Lower leg skin (tissue), 4 donors: ENCODE measurements at regions not wholly inside any gene's neighbourhood (a gene's known extent, or its start where the extent isn't known, plus 50 kb on each side); places are given as distances from the start of the nearest gene placed in this dataset.

ENCODE experiments used
- DNase-seq, 2 donors: peaks; one replicate each; pipeline ENCODE4 v3.0.0-alpha.2; 2019; ENCODE audit warnings: low spot score in 2 of 2
- H3K4me3 ChIP-seq: fragments of 200-600 bp; sonication (generic); 2 replicates; pipeline ENCODE4 v1.5.1; 2017; ENCODE audit warnings: mild to moderate bottlenecking, low read depth; ENCODE audit not compliant: poor library complexity, severe bottlenecking
- POLR2A ChIP-seq, 2 donors: fragments of 450-650 bp; IDR thresholded peaks; one replicate each; pipeline ENCODE4 v1.6.1; 2016 to 2017; ENCODE audit warnings: antibody characterized with exemption in 2 of 2, mild to moderate bottlenecking in 1 of 2, moderate library complexity in 1 of 2
- WGBS, 2 donors: methylation state at CpG; one replicate each; pipeline ENCODE4 v1.1.5; 2018; 5-methylcytosine and 5-hydroxymethylcytosine counted together
- intact Hi-C: fragments of 100-400 bp; cut with DNase I; formaldehyde crosslinking; loops from one replicate; pipeline ENCODE4 v1.15.0; 2023; ENCODE audit warnings: low total_unique reads
- TF ChIP-seq, protein P1 (sequence below), 3 donors: fragments of 450-650 bp; IDR thresholded peaks; one replicate each; pipeline ENCODE4 v1.5.1; 2016; ENCODE audit warnings: antibody characterized with exemption in 3 of 3, mild to moderate bottlenecking in 3 of 3, moderate library complexity in 2 of 3

DNA sequence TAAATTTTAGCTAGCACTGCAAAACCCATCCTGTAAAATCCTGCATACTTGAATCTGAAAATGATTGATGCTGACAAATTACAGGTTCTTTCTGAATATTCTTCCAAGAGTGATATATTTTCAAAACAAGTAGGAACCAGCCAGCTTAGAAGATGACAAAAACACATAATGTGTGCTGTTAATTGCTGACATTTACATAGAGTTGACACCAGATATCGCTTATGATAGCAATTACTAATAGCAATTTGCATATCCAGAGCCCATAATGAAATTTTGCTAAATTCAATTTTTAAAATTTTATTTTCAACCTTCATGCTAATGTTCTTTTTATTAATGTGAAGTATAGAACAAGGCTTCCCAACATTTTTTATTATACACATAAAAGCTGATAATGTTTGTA, 284.5 kb downstream of the SEC23A start:
- no peak overlapping the region for H3K4me3 ChIP-seq
- 53 to 58% methylated on average over 1 of the region's 1 CpG for WGBS, 2 donors
- intact Hi-C loops: no loop called here
- TF ChIP-seq, protein P1, sequence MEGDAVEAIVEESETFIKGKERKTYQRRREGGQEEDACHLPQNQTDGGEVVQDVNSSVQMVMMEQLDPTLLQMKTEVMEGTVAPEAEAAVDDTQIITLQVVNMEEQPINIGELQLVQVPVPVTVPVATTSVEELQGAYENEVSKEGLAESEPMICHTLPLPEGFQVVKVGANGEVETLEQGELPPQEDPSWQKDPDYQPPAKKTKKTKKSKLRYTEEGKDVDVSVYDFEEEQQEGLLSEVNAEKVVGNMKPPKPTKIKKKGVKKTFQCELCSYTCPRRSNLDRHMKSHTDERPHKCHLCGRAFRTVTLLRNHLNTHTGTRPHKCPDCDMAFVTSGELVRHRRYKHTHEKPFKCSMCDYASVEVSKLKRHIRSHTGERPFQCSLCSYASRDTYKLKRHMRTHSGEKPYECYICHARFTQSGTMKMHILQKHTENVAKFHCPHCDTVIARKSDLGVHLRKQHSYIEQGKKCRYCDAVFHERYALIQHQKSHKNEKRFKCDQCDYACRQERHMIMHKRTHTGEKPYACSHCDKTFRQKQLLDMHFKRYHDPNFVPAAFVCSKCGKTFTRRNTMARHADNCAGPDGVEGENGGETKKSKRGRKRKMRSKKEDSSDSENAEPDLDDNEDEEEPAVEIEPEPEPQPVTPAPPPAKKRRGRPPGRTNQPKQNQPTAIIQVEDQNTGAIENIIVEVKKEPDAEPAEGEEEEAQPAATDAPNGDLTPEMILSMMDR (IDR thresholded peaks at IDR 0.05): no peak
- TF ChIP-seq POLR2A (IDR thresholded peaks at IDR 0.05): no peak
- no peak for DNase-seq

DNA sequence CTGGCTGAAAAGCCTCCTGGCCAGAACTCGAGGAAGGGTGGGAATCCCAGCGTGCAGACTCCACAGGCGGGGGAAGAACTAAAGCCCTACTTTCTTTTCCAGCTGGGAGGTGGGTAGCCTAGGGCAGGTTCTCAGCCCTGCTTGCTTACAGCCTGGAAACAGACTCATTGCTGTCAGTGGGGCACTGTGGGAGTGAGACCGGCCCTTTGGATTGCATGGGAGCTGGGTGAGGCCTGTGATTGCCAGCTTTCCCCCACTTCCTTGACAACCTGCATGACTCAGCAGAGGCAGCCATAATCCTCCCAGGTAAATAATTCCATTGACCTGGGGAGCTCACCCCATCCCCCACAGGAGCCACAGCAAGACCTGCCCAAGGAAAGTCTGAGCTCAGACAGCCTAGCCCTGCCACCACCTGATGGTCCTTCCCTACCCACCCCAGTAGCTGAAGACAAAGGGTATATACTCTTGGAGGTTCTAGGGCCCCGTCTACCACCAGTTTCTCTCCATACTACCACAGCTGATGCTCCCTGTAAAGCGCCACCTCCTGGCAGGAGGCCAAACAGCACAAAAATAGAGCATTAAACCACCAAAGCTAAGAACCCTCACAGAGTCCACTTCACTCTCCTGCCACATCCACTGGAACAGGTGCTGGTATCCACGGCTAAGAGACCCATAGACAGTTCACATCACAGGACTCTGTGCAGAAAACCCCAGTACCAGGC, 294.1 kb downstream of the SEC23A start:
- WGBS, 2 donors: 75 to 78% methylated on average over 7 of the region's 7 CpGs
- no peak overlapping the region for H3K4me3 ChIP-seq
- DNase-seq: no peak
- intact Hi-C loops: no loop called here
- TF ChIP-seq, protein P1 (IDR thresholded peaks at IDR 0.05): no peak
- no peak for TF ChIP-seq POLR2A (IDR thresholded peaks at IDR 0.05)

DNA sequence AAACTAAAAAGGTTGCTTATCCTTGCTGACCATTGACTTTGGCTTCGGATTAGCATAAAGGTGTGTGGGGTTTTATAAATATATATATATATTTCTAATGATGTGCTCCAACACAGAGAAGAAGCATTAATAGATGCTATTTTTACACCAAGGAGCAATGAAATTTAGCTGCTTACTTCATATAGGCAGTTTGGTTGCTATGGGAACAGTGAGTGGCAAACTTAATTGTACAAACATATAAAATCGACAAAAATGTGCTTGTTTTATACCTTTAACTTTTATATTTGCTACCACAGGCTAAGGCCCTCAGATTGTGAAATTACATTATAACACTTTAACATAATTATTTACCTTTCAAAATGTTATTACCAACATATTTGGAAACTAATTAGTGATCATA, 303.4 kb downstream of the SEC23A start:
- 69 to 74% methylated on average over 2 of the region's 2 CpGs for WGBS, 2 donors
- no peak for TF ChIP-seq POLR2A (IDR thresholded peaks at IDR 0.05)
- TF ChIP-seq, protein P1 (IDR thresholded peaks at IDR 0.05): no peak
- no peak overlapping the region for H3K4me3 ChIP-seq
- DNase-seq: no peak
- intact Hi-C loops: no loop called here

DNA sequence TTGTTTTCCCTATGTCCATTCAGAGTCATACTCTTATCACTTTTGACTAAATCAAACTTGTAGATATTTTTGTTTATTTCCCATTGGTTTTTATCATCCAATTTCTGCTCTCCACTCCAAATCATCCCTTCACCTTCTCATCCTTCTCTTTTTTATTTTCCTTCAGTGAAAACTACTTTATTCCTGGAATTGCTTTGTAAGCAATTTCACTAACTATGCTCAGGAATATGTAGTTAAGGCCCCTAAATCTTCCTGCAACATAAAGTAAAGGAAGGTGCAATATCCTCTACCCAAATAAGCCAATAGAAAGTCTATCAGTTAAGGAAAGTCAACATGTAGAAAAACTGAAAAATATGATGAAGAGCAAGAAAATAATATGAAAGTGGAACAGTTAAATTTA, 308.4 kb downstream of the SEC23A start:
- intact Hi-C loops: no loop called here

DNA sequence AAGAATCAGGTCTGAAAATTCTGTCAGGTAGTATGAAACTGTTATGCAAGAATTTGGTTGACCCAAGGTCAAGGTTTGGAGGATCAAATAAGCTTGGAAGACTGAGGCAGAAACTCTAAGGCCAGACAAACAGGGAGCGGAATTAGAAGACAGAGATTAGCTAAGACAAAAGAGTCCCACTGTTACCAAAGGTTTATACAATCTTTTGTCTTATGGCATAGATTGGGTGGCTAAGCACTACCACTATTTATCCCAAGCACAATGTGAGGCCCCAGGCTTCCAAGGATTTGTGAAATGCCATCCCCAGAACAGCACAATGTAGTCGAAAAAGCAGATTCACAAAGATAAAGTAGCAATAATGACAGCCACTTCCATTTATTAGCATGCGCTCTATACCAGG, 311.2 kb downstream of the SEC23A start:
- WGBS, 2 donors: 87 to 89% methylated on average over 3 of the region's 3 CpGs
- intact Hi-C loops: no loop called here
- no peak overlapping the region for H3K4me3 ChIP-seq
- no peak for DNase-seq
- no peak for TF ChIP-seq POLR2A (IDR thresholded peaks at IDR 0.05)
- TF ChIP-seq, protein P1 (IDR thresholded peaks at IDR 0.05): no peak

More for the DNA sequence above, 308.4 kb downstream of the SEC23A start:
- TF ChIP-seq, protein P1 (IDR thresholded peaks at IDR 0.05): no peak
- no peak for TF ChIP-seq POLR2A (IDR thresholded peaks at IDR 0.05)
- H3K4me3 ChIP-seq: no peak overlapping the region
- no peak for DNase-seq

DNA sequence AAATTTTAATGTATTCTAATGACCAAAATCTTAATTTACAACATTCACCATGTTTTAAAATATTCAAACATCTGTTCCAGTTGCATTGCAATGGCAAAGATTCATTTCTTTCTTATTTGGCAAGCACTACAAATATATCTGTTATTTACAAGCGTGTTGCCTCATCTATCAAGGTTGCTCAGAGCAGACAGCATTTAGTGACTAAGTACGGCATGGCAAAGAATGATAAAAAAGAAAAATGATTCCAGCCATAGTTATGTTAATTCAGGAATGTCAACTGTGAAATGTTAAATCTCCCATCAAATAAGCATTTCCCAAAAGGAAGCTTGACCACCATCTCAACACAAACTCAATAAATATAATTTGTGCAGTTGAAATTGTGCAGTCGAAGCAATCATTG, 312.1 kb downstream of the SEC23A start:
- no peak for TF ChIP-seq POLR2A (IDR thresholded peaks at IDR 0.05)
- TF ChIP-seq, protein P1 (IDR thresholded peaks at IDR 0.05): no peak
- no peak overlapping the region for H3K4me3 ChIP-seq
- 45 to 62% methylated on average over 3 of the region's 3 CpGs for WGBS, 2 donors
- intact Hi-C loops: no loop called here
- DNase-seq: no peak
